ENCODE measurements at regions not wholly inside any gene's neighbourhood (a gene's known extent, or its start where the extent isn't known, plus 50 kb on each side); places are given as distances from the start of the nearest gene placed in this dataset.

- ChIA-PET POLR2A (no interaction called here), CTCF (no interaction called here)
These were observed 162.7 kb downstream of the MACROH2A1 start for GRCh38 chr5:135236228-135236907.

DNA sequence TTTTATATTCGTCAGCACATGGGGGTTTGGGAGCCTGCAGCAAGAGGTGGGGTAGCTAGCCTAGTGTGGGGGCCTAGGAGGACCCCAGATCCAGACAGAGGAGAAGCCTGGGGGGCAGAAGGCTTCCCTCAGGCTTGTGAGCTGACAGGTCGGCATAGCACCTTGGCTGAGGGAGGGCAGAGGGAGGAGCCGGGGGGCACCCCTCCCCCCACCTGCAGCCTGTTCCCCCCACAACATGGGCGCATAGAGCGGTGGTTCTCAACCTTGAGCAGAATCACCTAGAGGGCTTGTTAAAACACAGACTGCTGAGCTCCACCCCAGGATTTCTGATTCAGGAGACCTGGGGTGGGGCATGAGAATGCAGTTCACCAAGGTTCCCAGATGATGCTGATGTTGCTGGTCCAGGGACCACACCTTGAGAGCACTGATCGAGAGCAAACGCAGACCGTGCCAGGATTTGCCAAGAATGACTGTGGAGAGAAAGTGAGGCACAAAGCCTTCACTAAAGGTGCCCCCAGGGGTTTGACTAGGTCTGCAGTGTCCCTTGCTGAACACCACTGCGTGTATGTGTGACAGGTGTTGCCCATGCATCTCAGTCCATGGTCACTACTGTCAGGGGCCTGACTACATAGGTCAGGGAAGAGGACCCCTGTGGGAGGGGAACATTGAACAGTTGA is 163.3 kb downstream of the MACROH2A1 start:
- ChIA-PET POLR2A (no interaction called here), CTCF (no interaction called here)

- ChIA-PET POLR2A (no interaction called here), CTCF (no interaction called here)
These were observed 164.2 kb downstream of the MACROH2A1 start for GRCh38 chr5:135234666-135235401.

- CTCF ChIA-PET = no interaction called here
- POLR2A ChIA-PET = no interaction called here
These were observed 164.8 kb downstream of the MACROH2A1 start for GRCh38 chr5:135234242-135234641.

GRCh38 chr5:135233477-135233876 is 165.6 kb downstream of the MACROH2A1 start:
- ChIA-PET CTCF (no interaction called here), POLR2A (no interaction called here)

- CTCF ChIA-PET = interaction anchor here (0.6 kb wide), 1 partner anchor 1398 kb away, joined by 3 read pairs; no protein-coding TSS in a partner anchor
- POLR2A ChIA-PET = no interaction called here
These were observed 166.1 kb downstream of the MACROH2A1 start for GRCh38 chr5:135232958-135233357.

GRCh38 chr5:135231289-135231688 is 167.7 kb downstream of the MACROH2A1 start:
- CTCF ChIA-PET = no interaction called here

GRCh38 chr5:135230251-135230925 is 168.6 kb downstream of the MACROH2A1 start:
- POLR2A ChIA-PET = no interaction called here
- CTCF ChIA-PET = no interaction called here

More at GRCh38 chr5:135231289-135231688, 167.7 kb downstream of the MACROH2A1 start:
- POLR2A ChIA-PET = no interaction called here

GRCh38 chr5:135229679-135230132 is 169.3 kb downstream of the MACROH2A1 start:
- ChIA-PET CTCF (no interaction called here), POLR2A (no interaction called here)

- CTCF ChIA-PET = no interaction called here
- POLR2A ChIA-PET = no interaction called here
These were observed 169.9 kb downstream of the MACROH2A1 start for GRCh38 chr5:135229122-135229521.

DNA sequence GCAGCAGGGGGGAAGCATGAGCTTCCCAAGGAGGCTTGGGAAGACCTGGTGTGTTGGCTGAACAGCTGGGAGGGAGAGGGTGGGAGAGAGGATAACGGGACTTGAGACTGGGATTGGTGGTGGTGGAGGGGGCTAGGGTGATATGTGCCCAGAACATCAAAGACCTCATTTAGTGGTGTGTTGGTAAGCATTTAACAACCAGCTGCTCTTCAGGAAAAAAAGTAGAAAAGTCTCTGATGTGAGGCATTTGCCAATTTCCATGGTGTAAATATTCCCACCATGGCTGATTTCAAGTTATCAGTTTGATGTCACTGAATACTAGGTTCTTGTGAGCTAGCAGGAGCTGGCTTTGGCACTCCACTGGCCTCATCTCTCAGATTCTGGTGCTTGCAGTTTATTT is 170.8 kb downstream of the MACROH2A1 start:
- ChIA-PET POLR2A (no interaction called here), CTCF (no interaction called here)

DNA sequence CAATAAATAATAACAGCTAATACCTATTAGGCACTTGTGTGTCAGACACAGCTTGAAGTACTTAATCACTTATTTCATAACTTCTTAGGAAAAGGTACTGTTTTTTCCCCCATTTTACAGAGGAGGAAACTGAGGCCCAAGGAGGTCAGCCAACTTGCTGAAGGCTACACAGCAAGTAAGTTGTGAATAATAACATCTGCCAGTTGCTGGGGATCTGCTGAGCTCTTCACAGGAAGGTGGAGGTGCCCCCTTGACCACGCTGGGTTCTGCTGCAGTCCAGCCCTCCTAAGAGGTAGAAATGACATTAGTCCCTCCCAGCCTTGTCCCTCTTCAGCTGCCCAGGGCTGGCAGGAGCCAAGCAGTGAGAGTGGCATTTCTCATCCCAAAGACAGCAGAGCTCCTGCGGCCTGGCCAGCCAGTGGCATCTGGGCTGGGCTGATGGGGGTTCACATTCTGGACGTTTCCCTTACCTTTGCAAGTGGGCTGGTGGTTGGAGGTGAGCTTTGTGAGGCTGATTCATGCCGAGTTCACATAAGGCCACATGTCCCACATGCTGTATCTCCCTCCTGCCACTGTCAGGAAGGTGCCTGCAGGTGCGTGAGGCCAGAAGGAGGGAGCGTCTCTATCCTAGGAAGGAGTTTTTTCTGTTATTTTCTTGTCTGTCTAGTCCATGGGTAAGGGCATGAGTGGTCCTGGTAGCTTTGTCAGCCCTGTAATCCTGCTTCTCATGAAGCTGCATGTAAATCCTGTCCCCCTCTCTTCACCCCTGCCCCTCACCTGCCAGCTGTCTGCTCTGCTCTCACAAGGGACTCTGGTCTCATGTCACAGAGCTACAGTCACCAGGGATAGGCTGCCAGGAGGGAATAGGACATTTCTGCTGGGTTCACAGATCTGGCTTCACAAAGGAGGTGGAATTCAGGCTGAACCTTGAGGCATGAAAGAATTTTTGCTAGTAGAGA is 171.7 kb downstream of the MACROH2A1 start:
- POLR2A ChIA-PET = no interaction called here
- CTCF ChIA-PET = no interaction called here

DNA sequence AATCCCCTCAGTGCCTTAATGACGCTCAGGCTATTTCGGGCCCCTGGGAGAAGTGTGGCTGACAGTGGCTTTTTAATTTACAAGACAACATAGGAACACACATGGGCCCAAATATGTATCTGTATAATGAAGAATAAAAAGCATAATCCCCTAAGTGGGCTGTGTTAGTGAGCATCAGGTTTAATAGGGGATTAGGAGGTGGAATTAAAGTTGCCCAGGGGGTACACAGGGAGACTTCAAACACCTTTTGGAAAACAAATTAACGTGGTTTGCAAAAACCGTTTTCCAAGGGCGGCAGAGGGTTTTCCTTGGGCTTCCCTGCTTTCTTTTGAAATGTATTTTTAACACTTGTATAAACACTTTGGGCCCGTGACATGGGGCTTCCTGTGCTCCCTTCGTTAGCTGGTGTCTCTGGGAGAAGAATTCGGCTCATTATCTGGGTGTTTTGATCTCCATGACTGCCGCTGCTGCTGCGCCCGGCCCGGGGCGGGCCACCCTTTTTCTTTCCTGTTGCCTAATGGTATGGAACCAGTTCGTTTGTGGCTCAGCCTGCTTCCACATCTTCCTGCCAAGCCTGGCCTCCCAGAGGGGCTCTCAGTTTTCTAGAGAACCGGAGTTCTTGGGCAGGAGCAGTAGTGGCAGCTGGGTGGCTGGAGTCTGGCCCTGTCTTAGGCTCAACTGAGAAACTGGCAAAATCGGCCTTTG is 173.0 kb downstream of the MACROH2A1 start:
- ChIA-PET POLR2A (no interaction called here), CTCF (no interaction called here)

DNA sequence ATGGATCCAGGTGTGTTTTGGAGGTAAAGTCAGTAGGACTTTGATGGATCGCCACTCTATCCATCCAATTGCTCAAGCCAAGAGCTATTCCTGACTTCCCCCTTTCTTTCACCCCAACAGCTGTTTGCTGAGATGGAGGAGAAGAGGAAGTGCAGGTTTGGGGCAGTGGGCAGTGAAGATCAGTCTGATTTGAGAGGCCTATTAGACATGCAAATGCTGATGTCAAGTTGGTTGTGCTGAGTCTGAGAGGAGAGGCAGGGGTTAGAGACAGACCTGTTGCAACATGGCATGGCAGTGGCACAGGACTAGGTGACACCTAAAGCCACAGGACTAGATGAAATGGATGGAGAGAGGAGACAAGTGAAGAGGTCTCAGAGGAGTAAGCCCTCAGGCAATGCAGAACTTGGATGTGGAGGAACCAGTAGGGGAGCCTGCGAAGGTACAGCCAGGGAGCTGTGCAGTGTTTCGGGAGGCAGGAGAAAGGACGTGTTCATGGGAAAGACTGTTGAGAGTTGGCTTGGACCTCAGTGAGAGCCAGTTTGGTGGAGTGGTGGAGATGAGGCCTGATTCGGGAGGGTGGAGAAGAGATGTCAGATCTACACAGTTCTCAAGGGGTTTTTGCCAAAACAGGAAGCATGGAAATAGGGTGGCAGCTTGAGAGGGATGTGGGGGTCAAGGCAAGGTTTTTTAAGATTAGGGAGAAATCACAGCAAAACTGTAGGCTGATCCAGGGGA is 175.0 kb downstream of the MACROH2A1 start:
- CTCF ChIA-PET = no interaction called here

DNA sequence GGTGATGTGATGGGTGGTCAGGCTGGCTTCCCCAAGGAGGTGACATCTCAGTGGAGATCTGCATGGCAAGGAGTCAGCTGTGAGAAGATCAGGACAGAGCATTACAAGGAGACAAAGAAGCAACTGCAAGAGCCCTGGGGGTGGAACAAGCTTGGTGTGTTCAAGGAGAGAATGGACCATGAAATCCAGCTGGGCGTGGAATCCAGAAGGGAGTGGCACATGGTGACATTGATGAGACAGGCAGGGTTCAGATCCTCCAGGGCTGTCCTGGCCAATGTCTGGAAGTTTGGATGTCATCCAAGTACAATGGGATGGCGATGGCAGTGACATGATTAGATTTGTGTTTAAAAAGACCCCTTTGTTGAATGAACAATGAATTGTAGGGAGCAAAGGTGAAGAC is 175.6 kb downstream of the MACROH2A1 start:
- ChIA-PET POLR2A (no interaction called here), CTCF (no interaction called here)

More for the DNA sequence above, 175.0 kb downstream of the MACROH2A1 start:
- POLR2A ChIA-PET = no interaction called here

- CTCF ChIA-PET = interaction anchor here (1.1 kb wide), 1 partner anchor 12 kb away, joined by 3 read pairs; no protein-coding TSS in a partner anchor
- POLR2A ChIA-PET = no interaction called here
These were observed 176.3 kb downstream of the MACROH2A1 start for GRCh38 chr5:135222771-135223170.

GRCh38 chr5:135222171-135222681 is 176.8 kb downstream of the MACROH2A1 start:
- ChIA-PET CTCF (interaction anchor here (1.1 kb wide), 1 partner anchor 11 kb away, joined by 3 read pairs; no protein-coding TSS in a partner anchor), POLR2A (no interaction called here)

DNA sequence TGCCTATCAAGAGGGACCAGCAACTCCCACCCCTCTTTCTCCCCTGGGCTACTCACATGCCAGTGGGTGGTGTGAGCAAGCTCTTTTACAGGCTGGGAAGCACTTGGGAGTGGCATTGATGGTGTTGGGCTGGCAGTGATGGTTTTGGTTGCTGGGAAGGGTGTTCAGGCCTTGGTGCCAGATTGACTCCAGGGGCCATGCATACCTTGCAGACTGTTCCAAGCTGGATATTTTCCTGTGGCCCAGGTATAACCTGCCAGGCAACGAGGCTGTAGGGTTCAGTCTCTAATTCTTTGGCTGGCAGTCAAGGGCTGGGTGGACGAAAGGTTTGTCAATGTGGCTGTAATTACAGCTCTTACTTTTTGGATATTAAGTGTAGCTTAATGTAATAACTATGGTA is 177.3 kb downstream of the MACROH2A1 start:
- CTCF ChIA-PET = interaction anchor here (1.1 kb wide), 1 partner anchor 11 kb away, joined by 3 read pairs; no protein-coding TSS in a partner anchor

More for the DNA sequence above, 177.3 kb downstream of the MACROH2A1 start:
- POLR2A ChIA-PET = no interaction called here

Data from activated CD8-positive, alpha-beta memory T cell treated with anti-CD3 and anti-CD28 coated beads for 36 hours (primary cell).